ENCODE measurements at regions not wholly inside any gene's neighbourhood (a gene's known extent, or its start where the extent isn't known, plus 50 kb on each side); places are given as distances from the start of the nearest gene placed in this dataset.

- H4K8ac ChIP-seq (ENCODE audit: low read length): no peak overlapping the region
- DNase-seq: peak; percentile 30
- no peaks in the 10 kb centered on the region for H3K27me3 ChIP-seq (ENCODE audit: control insufficient read depth in 1 of 2, insufficient read depth in 1 of 2, low read length in 2 of 2)
- H2BK12ac ChIP-seq (ENCODE audit: low read length in 2 of 2): no peak overlapping the region
- no peak overlapping the region for H2AFZ ChIP-seq (ENCODE audit: low read depth, low read length)
- H4K91ac ChIP-seq (ENCODE audit: low read length): no peak overlapping the region
- H3K27ac ChIP-seq (ENCODE audit: low read length, poor library complexity, severe bottlenecking): no peak overlapping the region
- H3K23ac ChIP-seq (ENCODE audit: low read length in 2 of 2): no peak overlapping the region
- H3K4me2 ChIP-seq (ENCODE audit: low read length, poor library complexity, severe bottlenecking): no peak overlapping the region
- no peak overlapping the region for H2AK5ac ChIP-seq (ENCODE audit: low read length, severe bottlenecking)
- WGBS: 100% methylated on average over 1 of the region's 1 CpG
- no peaks in the 10 kb centered on the region for H3K9me3 ChIP-seq (ENCODE audit: control insufficient read depth, low read length)
- H3K36me3 ChIP-seq (ENCODE audit: control insufficient read depth in 1 of 2, insufficient read depth in 2 of 2, low read depth in 1 of 2, low read length in 2 of 2): no peaks in the 10 kb centered on the region
- H2BK120ac ChIP-seq (ENCODE audit: low read depth, low read length): no peak overlapping the region
- no peak overlapping the region for H3K4ac ChIP-seq (ENCODE audit: low read depth in 1 of 2, low read length in 2 of 2)
- no peak overlapping the region for H2BK5ac ChIP-seq (ENCODE audit: low read depth, low read length, poor library complexity, severe bottlenecking)
- H3K18ac ChIP-seq (ENCODE audit: low read depth in 1 of 2, low read length in 2 of 2): no peak overlapping the region
- no peak overlapping the region for H3K4me3 ChIP-seq (ENCODE audit: insufficient read depth in 1 of 2, low read depth in 1 of 2, low read length in 2 of 2)
- no peaks in the 10 kb centered on the region for H3K4me1 ChIP-seq (ENCODE audit: control insufficient read depth, insufficient read depth, low read depth, low read length)
- no peak overlapping the region for H3K14ac ChIP-seq (ENCODE audit: low read length in 2 of 2)
- H3K9ac ChIP-seq (ENCODE audit: low read length): no peak overlapping the region
- H2BK15ac ChIP-seq (ENCODE audit: low read depth, poor library complexity, severe bottlenecking): no peak overlapping the region
- H3K79me1 ChIP-seq (replicated peaks; ENCODE audit: low read length, poor library complexity, severe bottlenecking): no peaks in the 10 kb centered on the region
Measured at GRCh38 chr9:81789721-81790120, 100.4 kb upstream of the TLE1 start.

- Histone ChIP-seq H2BK5ac (ENCODE audit: low read depth, low read length, poor library complexity, severe bottlenecking) (no peak overlapping the region), H3K18ac (ENCODE audit: low read depth in 1 of 2, low read length in 2 of 2) (no peak overlapping the region)
- WGBS: 100% methylated on average over 1 of the region's 2 CpGs
Measured at GRCh38 chr9:81790166-81790565, 100.8 kb upstream of the TLE1 start.

GRCh38 chr9:81791076-81791475 lies 101.7 kb upstream of the TLE1 start:
- DNase-seq: no peak
- Histone ChIP-seq H2AFZ (ENCODE audit: low read depth, low read length) (no peak overlapping the region), H3K36me3 (ENCODE audit: control insufficient read depth in 1 of 2, insufficient read depth in 2 of 2, low read depth in 1 of 2, low read length in 2 of 2) (no peaks in the 10 kb centered on the region), H2BK15ac (ENCODE audit: low read depth, poor library complexity, severe bottlenecking) (no peak overlapping the region), H3K9ac (ENCODE audit: low read length) (no peak overlapping the region), H3K27ac (ENCODE audit: low read length, poor library complexity, severe bottlenecking) (no peak overlapping the region), H3K79me1 (replicated peaks; ENCODE audit: low read length, poor library complexity, severe bottlenecking) (no peaks in the 10 kb centered on the region), H3K4me2 (ENCODE audit: low read length, poor library complexity, severe bottlenecking) (no peak overlapping the region), H2BK120ac (ENCODE audit: low read depth, low read length) (no peak overlapping the region), H3K4me1 (ENCODE audit: control insufficient read depth, insufficient read depth, low read depth, low read length) (no peaks in the 10 kb centered on the region), H3K18ac (ENCODE audit: low read depth in 1 of 2, low read length in 2 of 2) (no peak overlapping the region), H3K9me3 (ENCODE audit: control insufficient read depth, low read length) (no peaks in the 10 kb centered on the region), H3K14ac (ENCODE audit: low read length in 2 of 2) (no peak overlapping the region), H2BK12ac (ENCODE audit: low read length in 2 of 2) (no peak overlapping the region), H2AK5ac (ENCODE audit: low read length, severe bottlenecking) (no peak overlapping the region), H3K27me3 (ENCODE audit: control insufficient read depth in 1 of 2, insufficient read depth in 1 of 2, low read length in 2 of 2) (no peaks in the 10 kb centered on the region), H4K8ac (ENCODE audit: low read length) (no peak overlapping the region), H4K91ac (ENCODE audit: low read length) (no peak overlapping the region), H3K4me3 (ENCODE audit: insufficient read depth in 1 of 2, low read depth in 1 of 2, low read length in 2 of 2) (no peak overlapping the region), H3K4ac (ENCODE audit: low read depth in 1 of 2, low read length in 2 of 2) (no peak overlapping the region), H3K23ac (ENCODE audit: low read length in 2 of 2) (no peak overlapping the region), H2BK5ac (ENCODE audit: low read depth, low read length, poor library complexity, severe bottlenecking) (no peak overlapping the region)
- WGBS: 96% methylated on average over 4 of the region's 7 CpGs

More at GRCh38 chr9:81790166-81790565, 100.8 kb upstream of the TLE1 start:
- H3K4me2 ChIP-seq (ENCODE audit: low read length, poor library complexity, severe bottlenecking): no peak overlapping the region
- H3K36me3 ChIP-seq (ENCODE audit: control insufficient read depth in 1 of 2, insufficient read depth in 2 of 2, low read depth in 1 of 2, low read length in 2 of 2): no peaks in the 10 kb centered on the region
- H3K9me3 ChIP-seq (ENCODE audit: control insufficient read depth, low read length): no peaks in the 10 kb centered on the region
- H2BK120ac ChIP-seq (ENCODE audit: low read depth, low read length): no peak overlapping the region
- H4K8ac ChIP-seq (ENCODE audit: low read length): no peak overlapping the region
- H2AFZ ChIP-seq (ENCODE audit: low read depth, low read length): no peak overlapping the region
- no peak overlapping the region for H3K27ac ChIP-seq (ENCODE audit: low read length, poor library complexity, severe bottlenecking)
- no peak overlapping the region for H3K4ac ChIP-seq (ENCODE audit: low read depth in 1 of 2, low read length in 2 of 2)
- no peak overlapping the region for H3K14ac ChIP-seq (ENCODE audit: low read length in 2 of 2)
- no peaks in the 10 kb centered on the region for H3K27me3 ChIP-seq (ENCODE audit: control insufficient read depth in 1 of 2, insufficient read depth in 1 of 2, low read length in 2 of 2)
- H3K9ac ChIP-seq (ENCODE audit: low read length): no peak overlapping the region
- no peak overlapping the region for H3K4me3 ChIP-seq (ENCODE audit: insufficient read depth in 1 of 2, low read depth in 1 of 2, low read length in 2 of 2)
- no peak overlapping the region for H2BK12ac ChIP-seq (ENCODE audit: low read length in 2 of 2)
- no peak overlapping the region for H4K91ac ChIP-seq (ENCODE audit: low read length)
- no peaks in the 10 kb centered on the region for H3K79me1 ChIP-seq (replicated peaks; ENCODE audit: low read length, poor library complexity, severe bottlenecking)
- no peak overlapping the region for H2AK5ac ChIP-seq (ENCODE audit: low read length, severe bottlenecking)
- no peak for DNase-seq
- no peak overlapping the region for H3K23ac ChIP-seq (ENCODE audit: low read length in 2 of 2)
- H3K4me1 ChIP-seq (ENCODE audit: control insufficient read depth, insufficient read depth, low read depth, low read length): no peaks in the 10 kb centered on the region
- no peak overlapping the region for H2BK15ac ChIP-seq (ENCODE audit: low read depth, poor library complexity, severe bottlenecking)

- no peak overlapping the region for H3K23ac ChIP-seq (ENCODE audit: low read length in 2 of 2)
- no peak overlapping the region for H2AK5ac ChIP-seq (ENCODE audit: low read length, severe bottlenecking)
- H2BK12ac ChIP-seq (ENCODE audit: low read length in 2 of 2): no peak overlapping the region
- no peaks in the 10 kb centered on the region for H3K79me1 ChIP-seq (replicated peaks; ENCODE audit: low read length, poor library complexity, severe bottlenecking)
- no peaks in the 10 kb centered on the region for H3K36me3 ChIP-seq (ENCODE audit: control insufficient read depth in 1 of 2, insufficient read depth in 2 of 2, low read depth in 1 of 2, low read length in 2 of 2)
- peak; percentile 68 for DNase-seq
- H3K27me3 ChIP-seq (ENCODE audit: control insufficient read depth in 1 of 2, insufficient read depth in 1 of 2, low read length in 2 of 2): no peaks in the 10 kb centered on the region
- H2AFZ ChIP-seq (ENCODE audit: low read depth, low read length): no peak overlapping the region
- H2BK15ac ChIP-seq (ENCODE audit: low read depth, poor library complexity, severe bottlenecking): no peak overlapping the region
- no peak overlapping the region for H3K27ac ChIP-seq (ENCODE audit: low read length, poor library complexity, severe bottlenecking)
- WGBS: 47% methylated on average over 3 of the region's 3 CpGs
- H3K9me3 ChIP-seq (ENCODE audit: control insufficient read depth, low read length): no peaks in the 10 kb centered on the region
- no peak overlapping the region for H4K8ac ChIP-seq (ENCODE audit: low read length)
- H3K14ac ChIP-seq (ENCODE audit: low read length in 2 of 2): no peak overlapping the region
- no peak overlapping the region for H2BK120ac ChIP-seq (ENCODE audit: low read depth, low read length)
- no peak overlapping the region for H2BK5ac ChIP-seq (ENCODE audit: low read depth, low read length, poor library complexity, severe bottlenecking)
- no peak overlapping the region for H3K4me2 ChIP-seq (ENCODE audit: low read length, poor library complexity, severe bottlenecking)
- no peak overlapping the region for H4K91ac ChIP-seq (ENCODE audit: low read length)
- no peak overlapping the region for H3K9ac ChIP-seq (ENCODE audit: low read length)
- H3K4me1 ChIP-seq (ENCODE audit: control insufficient read depth, insufficient read depth, low read depth, low read length): peaks cover 1% of the 10 kb centered on the region
- H3K4me3 ChIP-seq (ENCODE audit: insufficient read depth in 1 of 2, low read depth in 1 of 2, low read length in 2 of 2): no peak overlapping the region
- H3K4ac ChIP-seq (ENCODE audit: low read depth in 1 of 2, low read length in 2 of 2): no peak overlapping the region
- no peak overlapping the region for H3K18ac ChIP-seq (ENCODE audit: low read depth in 1 of 2, low read length in 2 of 2)
Measured at GRCh38 chr9:81798606-81799005, 109.3 kb upstream of the TLE1 start.

Data from mesenchymal stem cell (in vitro differentiated cells and primary cell).